Lower leg skin (tissue), 4 donors: ENCODE measurements at regions not wholly inside any gene's neighbourhood (a gene's known extent, or its start where the extent isn't known, plus 50 kb on each side); places are given as distances from the start of the nearest gene placed in this dataset.

Experiments used
- DNase-seq, 2 donors: peaks; one replicate each; pipeline ENCODE4 v3.0.0-alpha.2; 2019; ENCODE audit warnings: low spot score in 2 of 2
- H3K4me3 ChIP-seq: fragments of 200-600 bp; sonication (generic); 2 replicates; pipeline ENCODE4 v1.5.1; 2017; ENCODE audit warnings: mild to moderate bottlenecking, low read depth; ENCODE audit not compliant: poor library complexity, severe bottlenecking
- POLR2A ChIP-seq, 2 donors: fragments of 450-650 bp; IDR thresholded peaks; one replicate each; pipeline ENCODE4 v1.6.1; 2016 to 2017; ENCODE audit warnings: antibody characterized with exemption in 2 of 2, mild to moderate bottlenecking in 1 of 2, moderate library complexity in 1 of 2
- WGBS, 2 donors: methylation state at CpG; one replicate each; pipeline ENCODE4 v1.1.5; 2018; 5-methylcytosine and 5-hydroxymethylcytosine counted together
- intact Hi-C: fragments of 100-400 bp; cut with DNase I; formaldehyde crosslinking; loops from one replicate; pipeline ENCODE4 v1.15.0; 2023; ENCODE audit warnings: low total_unique reads
- TF ChIP-seq, protein P1 (sequence below), 3 donors: fragments of 450-650 bp; IDR thresholded peaks; one replicate each; pipeline ENCODE4 v1.5.1; 2016; ENCODE audit warnings: antibody characterized with exemption in 3 of 3, mild to moderate bottlenecking in 3 of 3, moderate library complexity in 2 of 3

DNA sequence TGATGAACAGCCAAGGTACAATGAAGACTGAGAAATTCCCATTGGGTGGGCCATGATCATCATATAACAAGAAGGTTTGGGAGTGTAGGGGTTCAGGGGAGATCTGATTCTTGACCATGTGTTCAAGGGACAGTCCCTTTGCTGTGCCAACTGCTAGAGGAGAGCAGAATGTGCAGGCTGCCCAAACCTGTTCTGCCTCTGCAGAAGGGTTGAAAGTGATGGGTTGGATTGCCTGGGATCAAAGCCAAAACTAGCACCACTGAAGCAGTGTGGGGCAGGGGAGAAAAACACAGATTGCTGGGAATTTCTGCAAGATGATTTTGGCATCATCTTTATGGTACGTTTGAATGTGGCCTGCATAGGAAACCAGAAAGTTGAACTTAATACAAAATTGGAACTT is 303.9 kb downstream of the OTUD1 start:
- H3K4me3 ChIP-seq = no peak overlapping the region
- TF ChIP-seq POLR2A (IDR thresholded peaks at IDR 0.05) = no peak
- TF ChIP-seq, protein P1, sequence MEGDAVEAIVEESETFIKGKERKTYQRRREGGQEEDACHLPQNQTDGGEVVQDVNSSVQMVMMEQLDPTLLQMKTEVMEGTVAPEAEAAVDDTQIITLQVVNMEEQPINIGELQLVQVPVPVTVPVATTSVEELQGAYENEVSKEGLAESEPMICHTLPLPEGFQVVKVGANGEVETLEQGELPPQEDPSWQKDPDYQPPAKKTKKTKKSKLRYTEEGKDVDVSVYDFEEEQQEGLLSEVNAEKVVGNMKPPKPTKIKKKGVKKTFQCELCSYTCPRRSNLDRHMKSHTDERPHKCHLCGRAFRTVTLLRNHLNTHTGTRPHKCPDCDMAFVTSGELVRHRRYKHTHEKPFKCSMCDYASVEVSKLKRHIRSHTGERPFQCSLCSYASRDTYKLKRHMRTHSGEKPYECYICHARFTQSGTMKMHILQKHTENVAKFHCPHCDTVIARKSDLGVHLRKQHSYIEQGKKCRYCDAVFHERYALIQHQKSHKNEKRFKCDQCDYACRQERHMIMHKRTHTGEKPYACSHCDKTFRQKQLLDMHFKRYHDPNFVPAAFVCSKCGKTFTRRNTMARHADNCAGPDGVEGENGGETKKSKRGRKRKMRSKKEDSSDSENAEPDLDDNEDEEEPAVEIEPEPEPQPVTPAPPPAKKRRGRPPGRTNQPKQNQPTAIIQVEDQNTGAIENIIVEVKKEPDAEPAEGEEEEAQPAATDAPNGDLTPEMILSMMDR (IDR thresholded peaks at IDR 0.05) = no peak
- intact Hi-C loops = no loop called here
- no peak for DNase-seq
- WGBS, 2 donors = 45 to 65% methylated on average over 1 of the region's 1 CpG

DNA sequence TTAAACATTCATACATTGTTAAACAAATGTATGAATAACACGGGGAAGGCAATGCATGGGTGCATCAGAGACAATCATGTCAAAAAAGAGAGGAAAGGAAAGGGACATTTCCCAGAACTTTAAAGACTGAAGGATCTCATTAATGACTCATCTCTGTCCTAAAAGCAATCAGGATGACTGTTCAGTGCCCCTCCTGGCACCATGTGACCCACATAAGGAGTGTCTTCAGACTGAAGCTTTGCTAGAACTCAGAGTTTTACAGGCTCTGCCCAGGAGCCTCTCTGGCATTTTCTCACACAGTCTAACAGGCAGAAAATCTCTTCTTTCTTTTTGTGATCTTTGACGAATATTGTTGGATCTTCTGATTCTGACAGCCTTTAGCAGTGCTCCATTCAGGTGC is 315.3 kb downstream of the OTUD1 start:
- TF ChIP-seq POLR2A (IDR thresholded peaks at IDR 0.05) = no peak
- TF ChIP-seq, protein P1 (IDR thresholded peaks at IDR 0.05) = no peak
- DNase-seq = peak in 1 of 2 donors; percentile 32
- intact Hi-C loops = no loop called here
- no peak overlapping the region for H3K4me3 ChIP-seq
- WGBS, 2 donors = 63% methylated on average over 2 of the region's 2 CpGs

DNA sequence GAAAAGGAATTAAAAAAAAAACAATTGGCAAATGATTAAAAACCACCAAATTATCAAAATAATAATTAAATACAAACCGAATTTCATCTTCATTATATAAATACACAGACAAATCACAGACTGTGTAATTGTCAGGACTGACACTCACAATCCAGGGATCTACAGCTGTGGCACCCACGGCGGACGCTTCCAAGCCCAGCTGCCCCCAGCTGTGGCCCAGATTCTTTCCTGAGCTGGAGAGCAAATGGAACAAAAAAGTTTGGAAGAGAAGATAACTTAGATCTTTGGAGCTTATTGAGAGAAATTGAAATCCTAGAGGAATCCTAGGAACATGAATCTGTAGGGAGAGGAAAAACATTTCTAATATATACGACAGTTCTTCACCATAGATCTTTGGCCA is 316.1 kb downstream of the OTUD1 start:
- intact Hi-C loops = no loop called here
- no peak for DNase-seq
- H3K4me3 ChIP-seq = no peak overlapping the region
- no peak for TF ChIP-seq POLR2A (IDR thresholded peaks at IDR 0.05)
- TF ChIP-seq, protein P1 (IDR thresholded peaks at IDR 0.05) = no peak
- 68 to 74% methylated on average over 5 of the region's 5 CpGs for WGBS, 2 donors

DNA sequence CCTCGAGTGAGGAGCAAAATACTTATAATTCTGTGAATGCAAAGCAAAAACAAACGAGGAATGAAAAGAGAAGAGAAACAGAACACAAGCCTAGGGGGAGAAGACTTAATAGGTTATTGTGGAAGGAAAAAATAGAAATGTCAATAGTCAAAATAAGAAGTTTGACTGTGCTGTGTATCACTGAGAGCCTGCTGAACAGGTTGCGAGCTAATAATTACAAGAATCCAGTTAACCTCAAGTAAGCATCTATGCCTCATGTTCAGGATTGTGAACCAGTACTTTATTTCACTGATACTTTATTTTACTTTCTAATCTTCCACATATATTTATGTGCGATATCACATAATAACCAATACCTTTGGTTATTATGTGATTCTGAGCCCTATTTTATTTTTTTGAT is 316.7 kb downstream of the OTUD1 start:
- DNase-seq = no peak
- H3K4me3 ChIP-seq = no peak overlapping the region
- 76 to 82% methylated on average over 4 of the region's 4 CpGs for WGBS, 2 donors
- intact Hi-C loops = no loop called here
- TF ChIP-seq, protein P1 (IDR thresholded peaks at IDR 0.05) = no peak
- TF ChIP-seq POLR2A (IDR thresholded peaks at IDR 0.05) = no peak

DNA sequence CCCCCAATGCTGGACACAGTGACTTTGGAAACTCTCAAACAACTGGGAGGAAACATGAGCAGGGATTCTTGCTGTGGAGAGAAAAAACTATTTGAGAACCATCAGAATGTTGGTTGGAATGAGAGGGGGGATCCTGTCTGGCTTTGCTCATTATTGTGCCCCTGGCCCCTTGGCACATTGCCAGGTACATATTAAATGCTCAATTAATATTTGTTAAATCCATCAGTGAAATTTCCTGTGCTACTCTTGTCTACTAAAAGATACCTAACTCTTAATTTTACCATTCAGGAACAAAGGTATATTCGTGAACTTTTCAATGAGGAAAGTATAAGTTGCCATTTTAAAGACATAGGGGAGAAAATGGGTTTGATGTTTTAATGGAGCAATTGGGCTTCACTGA is 329.4 kb downstream of the OTUD1 start:
- intact Hi-C loops = no loop called here
- 78 to 88% methylated on average over 1 of the region's 1 CpG for WGBS, 2 donors
- DNase-seq = no peak
- no peak for TF ChIP-seq POLR2A (IDR thresholded peaks at IDR 0.05)
- TF ChIP-seq, protein P1 (IDR thresholded peaks at IDR 0.05) = no peak
- no peak overlapping the region for H3K4me3 ChIP-seq

DNA sequence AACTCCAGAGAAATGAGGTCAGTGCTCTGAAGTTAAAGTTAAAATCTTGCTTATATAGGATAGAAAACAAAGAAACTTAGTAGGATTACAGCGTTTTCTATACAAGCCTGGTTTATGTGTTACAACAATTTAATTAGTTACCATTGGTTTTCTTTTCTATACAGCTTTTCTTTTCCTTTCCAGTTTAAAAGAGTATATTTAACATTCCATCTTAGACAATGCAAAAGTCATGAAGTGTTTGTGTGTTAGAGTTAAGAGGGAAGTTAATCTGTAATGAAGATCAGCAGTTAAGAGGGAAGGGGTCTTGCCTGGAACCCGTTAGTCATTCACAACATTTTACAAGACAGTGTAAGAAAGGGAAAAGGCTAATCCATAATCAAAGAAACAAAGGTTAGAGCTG is 338.3 kb downstream of the OTUD1 start:
- TF ChIP-seq, protein P1 (IDR thresholded peaks at IDR 0.05) = no peak
- TF ChIP-seq POLR2A (IDR thresholded peaks at IDR 0.05) = no peak
- H3K4me3 ChIP-seq = no peak overlapping the region
- 68 to 69% methylated on average over 2 of the region's 2 CpGs for WGBS, 2 donors
- intact Hi-C loops = no loop called here
- DNase-seq = no peak
